Liver (tissue), 8 donors: ENCODE measurements at regions not wholly inside any gene's neighbourhood (a gene's known extent, or its start where the extent isn't known, plus 50 kb on each side); places are given as distances from the start of the nearest gene placed in this dataset.
A peak's percentile ranks its signal among the peaks of the same experiment; 100 is the strongest.

Source experiments
- DNase-seq: peaks from one replicate; pipeline ENCODE4 v3.0.0-alpha.2; 2017; ENCODE audit warnings: low spot score
- H3K27ac ChIP-seq, 2 donors: one replicate each; pipeline ENCODE4 v1.7.0; 2013; ENCODE audit warnings: inconsistent platforms in 2 of 2, low read length in 2 of 2, control low read depth in 1 of 2, low read depth in 1 of 2, mild to moderate bottlenecking in 1 of 2
- H3K27me3 ChIP-seq, 4 donors: one replicate each; pipeline versions ENCODE4 v1.6.1 to v1.7.0; 2013; ENCODE audit warnings: low read length in 3 of 4, inconsistent platforms in 1 of 4, mild to moderate bottlenecking in 1 of 4, moderate library complexity in 1 of 4; ENCODE audit not compliant: control insufficient read depth in 4 of 4, insufficient read depth in 4 of 4
- H3K36me3 ChIP-seq, 4 donors: one replicate each; pipeline versions ENCODE4 v1.6.1 to v1.7.0; 2013; ENCODE audit warnings: low read length in 3 of 4, mild to moderate bottlenecking in 3 of 4, low read depth in 1 of 4, moderate library complexity in 1 of 4; ENCODE audit not compliant: control insufficient read depth in 4 of 4, insufficient read depth in 3 of 4
- H3K4me1 ChIP-seq, 4 donors: one replicate each; pipeline versions ENCODE4 v1.6.1 to v1.7.0; 2013; ENCODE audit warnings: low read length in 3 of 4, mild to moderate bottlenecking in 3 of 4, moderate library complexity in 1 of 4; ENCODE audit not compliant: control insufficient read depth in 4 of 4, insufficient read depth in 4 of 4
- H3K4me3 ChIP-seq, 3 donors: one replicate each; pipeline versions ENCODE4 v1.6.1 to v1.7.0; 2013; ENCODE audit warnings: low read length in 3 of 3, control low read depth in 1 of 3, low read depth in 1 of 3, mild to moderate bottlenecking in 1 of 3
- H3K9ac ChIP-seq, 2 donors: one replicate each; pipeline ENCODE4 v1.7.0; 2013; ENCODE audit warnings: low read length in 2 of 2, mild to moderate bottlenecking in 2 of 2, moderate library complexity in 2 of 2, control low read depth in 1 of 2, low read depth in 1 of 2
- H3K9me3 ChIP-seq, 4 donors: one replicate each; pipeline versions ENCODE4 v1.6.1 to v1.7.0; 2013; ENCODE audit warnings: low read length in 3 of 4; ENCODE audit not compliant: control insufficient read depth in 4 of 4
- CTCF ChIP-seq: fragments of 150-350 bp; IDR thresholded peaks from 2 replicates; pipeline ENCODE4 v1.5.1; 2017; ENCODE audit warnings: improper control_type of control experiment, low read depth, low read length; ENCODE audit not compliant: missing input control
- EGR1 ChIP-seq, 2 donors: IDR thresholded peaks; 2 replicates each; pipeline ENCODE4 v1.6.1; 2016 to 2018; ENCODE audit warnings: antibody characterized with exemption in 2 of 2, low read depth in 2 of 2
- FOXA1 ChIP-seq: IDR thresholded peaks from 2 replicates; pipeline ENCODE4 v1.6.1; 2016; ENCODE audit warnings: antibody characterized with exemption
- FOXA2 ChIP-seq: IDR thresholded peaks from 2 replicates; pipeline ENCODE4 v1.6.1; 2016; ENCODE audit warnings: antibody characterized with exemption
- GABPA ChIP-seq, 2 donors: IDR thresholded peaks in 1 of 2; conservative IDR thresholded peaks in 1 of 2; 2 replicates each; pipeline ENCODE4 v1.6.1; 2016; ENCODE audit warnings: antibody characterized with exemption in 2 of 2, mild to moderate bottlenecking in 1 of 2, moderate library complexity in 1 of 2
- HNF4A ChIP-seq, 2 donors: conservative IDR thresholded peaks; 2 replicates each; pipeline ENCODE4 v1.6.1; 2016; ENCODE audit warnings: antibody characterized with exemption in 2 of 2, mild to moderate bottlenecking in 2 of 2
- HNF4G ChIP-seq: IDR thresholded peaks from 2 replicates; pipeline ENCODE4 v1.6.1; 2016; ENCODE audit warnings: antibody characterized with exemption
- JUND ChIP-seq, 2 donors: IDR thresholded peaks; 2 replicates each; pipeline ENCODE4 v1.6.1; 2016; ENCODE audit warnings: antibody characterized with exemption in 2 of 2
- MAX ChIP-seq: IDR thresholded peaks from 2 replicates; pipeline ENCODE4 v1.6.1; 2016; ENCODE audit warnings: antibody characterized with exemption
- NR2F2 ChIP-seq: IDR thresholded peaks from 2 replicates; pipeline ENCODE4 v1.6.1; 2016; ENCODE audit warnings: antibody characterized with exemption
- RAD21 ChIP-seq, 2 donors: IDR thresholded peaks; 2 replicates each; pipeline ENCODE4 v1.6.1; 2016; ENCODE audit warnings: antibody characterized with exemption in 2 of 2, mild to moderate bottlenecking in 2 of 2
- RXRA ChIP-seq, 2 donors: IDR thresholded peaks; 2 replicates each; pipeline ENCODE4 v1.6.1; 2017 to 2018; ENCODE audit warnings: antibody characterized with exemption in 2 of 2, mild to moderate bottlenecking in 1 of 2
- SP1 ChIP-seq: IDR thresholded peaks from 2 replicates; pipeline ENCODE4 v1.6.1; 2018; ENCODE audit warnings: antibody characterized with exemption, mild to moderate bottlenecking
- TAF1 ChIP-seq: conservative IDR thresholded peaks from 2 replicates; pipeline ENCODE4 v1.6.1; 2016; ENCODE audit warnings: antibody characterized with exemption, mild to moderate bottlenecking
- YY1 ChIP-seq: IDR thresholded peaks from 2 replicates; pipeline ENCODE4 v1.6.1; 2016; ENCODE audit warnings: antibody characterized with exemption, mild to moderate bottlenecking
- ZBTB33 ChIP-seq: IDR thresholded peaks from 2 replicates; pipeline ENCODE4 v1.6.1; 2016; ENCODE audit warnings: antibody characterized with exemption
- WGBS: extraction: QIAGEN DNeasy Blood & Tissue Kit; methylation state at CpG from one replicate; pipeline ENCODE4 v1.1.7; 2013; 5-methylcytosine and 5-hydroxymethylcytosine counted together
- TF ChIP-seq, protein P1 (sequence below): IDR thresholded peaks from 2 replicates; pipeline ENCODE4 v1.6.1; 2016; ENCODE audit warnings: antibody characterized with exemption, mild to moderate bottlenecking
- TF ChIP-seq, protein P2 (sequence below): IDR thresholded peaks from 2 replicates; pipeline ENCODE4 v1.6.1; 2016; ENCODE audit warnings: antibody characterized with exemption
- donor health status: healthy.
- donor health status: healthy.
- donor health status: healthy.
- donor health status: healthy.
- donor health status: healthy.

DNA sequence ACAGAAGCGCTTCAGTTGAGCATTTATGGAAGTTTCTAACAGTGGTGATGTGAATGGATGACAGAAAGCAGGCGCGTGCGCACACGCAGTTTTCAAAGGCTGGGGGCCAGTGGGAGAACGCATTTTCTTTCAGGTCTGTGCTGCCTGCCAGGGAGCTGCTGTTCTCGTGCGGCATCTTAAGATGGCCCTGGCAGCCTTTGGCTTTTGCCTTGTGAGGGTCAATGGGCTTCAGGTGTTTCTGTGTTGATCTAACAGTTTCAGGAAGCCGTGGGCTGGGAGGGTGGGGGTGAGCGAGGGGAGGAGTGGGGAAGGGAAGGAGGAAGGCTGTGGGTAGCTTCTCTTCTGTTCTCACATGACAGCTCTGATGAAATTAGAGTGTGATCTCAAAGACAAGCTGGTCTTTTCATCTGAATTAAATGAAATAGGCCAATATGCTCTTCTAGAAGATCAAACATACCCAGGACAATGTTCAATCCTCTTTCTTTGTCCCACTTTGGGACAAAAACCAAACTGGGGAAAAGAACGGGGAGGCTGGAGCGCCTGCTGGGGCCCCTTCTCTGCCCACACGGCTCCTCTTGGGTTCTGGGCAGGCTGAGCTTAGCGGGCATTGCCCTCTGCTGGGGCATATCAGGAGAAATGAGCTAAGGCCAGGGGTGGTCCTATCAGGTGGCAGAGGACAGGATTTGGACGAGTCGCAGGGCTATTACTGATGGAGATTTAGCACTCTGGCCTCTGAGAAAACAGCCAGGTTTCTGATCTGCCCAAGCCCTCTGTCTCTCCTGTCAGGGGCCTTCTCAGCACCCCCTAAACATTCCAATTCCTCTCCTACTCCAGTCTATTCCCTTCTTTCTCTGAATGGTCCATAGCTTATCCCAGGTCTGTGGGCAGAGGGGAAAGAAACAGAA is 126.2 kb upstream of the LGALSL start:
- no peaks in the 10 kb centered on the region for H3K9me3 ChIP-seq
- H3K4me3 ChIP-seq, result no peak overlapping the region
- no peak overlapping the region for H3K9ac ChIP-seq
- H3K27me3 ChIP-seq, result no peaks in the 10 kb centered on the region
- TF ChIP-seq HNF4G (no peak), NR2F2 (no peak), HNF4A (conservative IDR thresholded peaks at IDR 0.05) (no peak), FOXA1 (no peak), RAD21 (IDR thresholded peaks at IDR 0.05) (peak; percentile 71 to 78), RXRA (IDR thresholded peaks at IDR 0.05) (no peak), CTCF (peak; percentile 39)
- H3K27ac ChIP-seq, result no peak overlapping the region
- H3K36me3 ChIP-seq, result no peaks in the 10 kb centered on the region
- H3K4me1 ChIP-seq, result peaks cover 2 to 11% (median 2%) of the 10 kb centered on the region in 4 donors
- DNase-seq, result no peak
- 71% methylated on average over 16 of the region's 16 CpGs for WGBS

DNA sequence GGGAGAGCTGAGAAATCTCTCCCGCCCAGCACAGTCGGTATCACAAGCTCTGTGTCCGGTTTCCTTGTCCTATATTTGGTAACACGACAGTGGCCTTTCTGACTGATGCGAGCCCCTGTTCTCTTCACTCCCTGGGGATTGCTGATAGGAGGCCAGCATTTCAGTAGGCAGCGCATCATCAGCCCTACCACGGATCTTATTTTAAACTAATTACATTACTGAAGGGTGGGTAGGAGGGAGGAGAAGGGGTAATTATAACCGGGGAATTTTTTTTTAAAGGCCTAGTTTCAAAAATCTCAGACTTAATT is 125.6 kb upstream of the LGALSL start:
- TF ChIP-seq, protein P1, sequence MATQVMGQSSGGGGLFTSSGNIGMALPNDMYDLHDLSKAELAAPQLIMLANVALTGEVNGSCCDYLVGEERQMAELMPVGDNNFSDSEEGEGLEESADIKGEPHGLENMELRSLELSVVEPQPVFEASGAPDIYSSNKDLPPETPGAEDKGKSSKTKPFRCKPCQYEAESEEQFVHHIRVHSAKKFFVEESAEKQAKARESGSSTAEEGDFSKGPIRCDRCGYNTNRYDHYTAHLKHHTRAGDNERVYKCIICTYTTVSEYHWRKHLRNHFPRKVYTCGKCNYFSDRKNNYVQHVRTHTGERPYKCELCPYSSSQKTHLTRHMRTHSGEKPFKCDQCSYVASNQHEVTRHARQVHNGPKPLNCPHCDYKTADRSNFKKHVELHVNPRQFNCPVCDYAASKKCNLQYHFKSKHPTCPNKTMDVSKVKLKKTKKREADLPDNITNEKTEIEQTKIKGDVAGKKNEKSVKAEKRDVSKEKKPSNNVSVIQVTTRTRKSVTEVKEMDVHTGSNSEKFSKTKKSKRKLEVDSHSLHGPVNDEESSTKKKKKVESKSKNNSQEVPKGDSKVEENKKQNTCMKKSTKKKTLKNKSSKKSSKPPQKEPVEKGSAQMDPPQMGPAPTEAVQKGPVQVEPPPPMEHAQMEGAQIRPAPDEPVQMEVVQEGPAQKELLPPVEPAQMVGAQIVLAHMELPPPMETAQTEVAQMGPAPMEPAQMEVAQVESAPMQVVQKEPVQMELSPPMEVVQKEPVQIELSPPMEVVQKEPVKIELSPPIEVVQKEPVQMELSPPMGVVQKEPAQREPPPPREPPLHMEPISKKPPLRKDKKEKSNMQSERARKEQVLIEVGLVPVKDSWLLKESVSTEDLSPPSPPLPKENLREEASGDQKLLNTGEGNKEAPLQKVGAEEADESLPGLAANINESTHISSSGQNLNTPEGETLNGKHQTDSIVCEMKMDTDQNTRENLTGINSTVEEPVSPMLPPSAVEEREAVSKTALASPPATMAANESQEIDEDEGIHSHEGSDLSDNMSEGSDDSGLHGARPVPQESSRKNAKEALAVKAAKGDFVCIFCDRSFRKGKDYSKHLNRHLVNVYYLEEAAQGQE, result no peak
- TF ChIP-seq HNF4A (conservative IDR thresholded peaks at IDR 0.05) (no peak), TAF1 (no peak), FOXA1 (no peak), CTCF (no peak), MAX (no peak), JUND (IDR thresholded peaks at IDR 0.05) (no peak), FOXA2 (no peak), ZBTB33 (no peak), SP1 (no peak), NR2F2 (no peak), GABPA (IDR thresholded peaks at IDR 0.05 in 1 of 2, conservative IDR thresholded peaks at IDR 0.05 in 1 of 2) (no peak), RAD21 (IDR thresholded peaks at IDR 0.05) (no peak), RXRA (IDR thresholded peaks at IDR 0.05) (no peak), EGR1 (IDR thresholded peaks at IDR 0.05; ENCODE audit: low read depth in 2 of 2) (no peak), HNF4G (no peak), YY1 (no peak)
- TF ChIP-seq, protein P2, sequence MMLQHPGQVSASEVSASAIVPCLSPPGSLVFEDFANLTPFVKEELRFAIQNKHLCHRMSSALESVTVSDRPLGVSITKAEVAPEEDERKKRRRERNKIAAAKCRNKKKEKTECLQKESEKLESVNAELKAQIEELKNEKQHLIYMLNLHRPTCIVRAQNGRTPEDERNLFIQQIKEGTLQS, result no peak
- no peaks in the 10 kb centered on the region for H3K36me3 ChIP-seq
- H3K4me3 ChIP-seq, result no peak overlapping the region
- H3K27ac ChIP-seq, result no peak overlapping the region
- H3K9me3 ChIP-seq, result no peaks in the 10 kb centered on the region
- DNase-seq, result no peak
- H3K27me3 ChIP-seq, result no peaks in the 10 kb centered on the region
- 76% methylated on average over 8 of the region's 8 CpGs for WGBS
- H3K9ac ChIP-seq, result no peak overlapping the region
- H3K4me1 ChIP-seq, result peaks cover 2 to 11% (median 2%) of the 10 kb centered on the region in 4 donors
